NCI-H2196 treated with DMSO at 0.1 percent for 48 hours (cell line): ENCODE measurements at regions not wholly inside any gene's neighbourhood (a gene's known extent, or its start where the extent isn't known, plus 50 kb on each side); places are given as distances from the start of the nearest gene placed in this dataset.

Experiments
- DNase-seq: peaks from one replicate; lab custom pipeline; 2025; ENCODE audit not compliant: unreplicated experiment; lab: John Stamatoyannopoulos, UW

GRCh38 chr9:26742828-26743476 is 149.7 kb downstream of the CAAP1 start:
- no peak for DNase-seq

- DNase-seq: no peak
Observed at GRCh38 chr9:26735160-26735559, 157.4 kb downstream of the CAAP1 start.

- DNase-seq: no peak
Observed at GRCh38 chr9:26729187-26729586, 163.4 kb downstream of the CAAP1 start.

- no peak for DNase-seq
Observed at GRCh38 chr9:26727471-26727870, 165.1 kb downstream of the CAAP1 start.

- DNase-seq: no peak
Observed at GRCh38 chr9:26725573-26725972, 167.0 kb downstream of the CAAP1 start.

GRCh38 chr9:26723486-26723885 is 169.1 kb downstream of the CAAP1 start:
- DNase-seq: no peak

- no peak for DNase-seq
Observed at GRCh38 chr9:26722755-26723154, 169.8 kb downstream of the CAAP1 start.

- no peak for DNase-seq
Observed at GRCh38 chr9:26710008-26710407, 182.6 kb downstream of the CAAP1 start.

- no peak for DNase-seq
Observed at GRCh38 chr9:26706223-26706622, 186.4 kb downstream of the CAAP1 start.

GRCh38 chr9:26695298-26695622 is 197.3 kb downstream of the CAAP1 start:
- no peak for DNase-seq

- DNase-seq: no peak
Observed at GRCh38 chr9:26694381-26695297, 198.0 kb downstream of the CAAP1 start.

GRCh38 chr9:26689041-26689440 is 203.6 kb downstream of the CAAP1 start:
- no peak for DNase-seq

GRCh38 chr9:26687421-26687820 is 205.2 kb downstream of the CAAP1 start:
- DNase-seq: no peak

- no peak for DNase-seq
Observed at GRCh38 chr9:26685818-26686217, 206.8 kb downstream of the CAAP1 start.

GRCh38 chr9:26684029-26684428 is 208.6 kb downstream of the CAAP1 start:
- DNase-seq: no peak

GRCh38 chr9:26682796-26683496 is 209.7 kb downstream of the CAAP1 start:
- no peak for DNase-seq

- DNase-seq: no peak
Observed at GRCh38 chr9:26682041-26682440, 210.6 kb downstream of the CAAP1 start.

- no peak for DNase-seq
Observed at GRCh38 chr9:26677965-26678706, 214.5 kb downstream of the CAAP1 start.

GRCh38 chr9:26675035-26675434 is 217.6 kb downstream of the CAAP1 start:
- DNase-seq: no peak

- DNase-seq: no peak
Observed at GRCh38 chr9:26673261-26673660, 219.3 kb downstream of the CAAP1 start.
